Keratinocyte (primary cell): ENCODE measurements at regions not wholly inside any gene's neighbourhood (a gene's known extent, or its start where the extent isn't known, plus 50 kb on each side); places are given as distances from the start of the nearest gene placed in this dataset.

Experiments used
- DNase-seq: peaks from one replicate; pipeline ENCODE4 v3.0.0-alpha.2; 2011; ENCODE audit warnings: low read depth, missing footprints, low spot score
- FAIRE-seq: peaks from 2 replicates; lab custom pipeline; 2011; peaks lifted over from hg19 to GRCh38; lab: Jason Lieb, UNC
- H2AFZ ChIP-seq: 2 replicates; pipeline ENCODE4 v1.6.0; 2012; ENCODE audit warnings: low read length, control low read depth, inconsistent platforms; ENCODE audit not compliant: control insufficient read depth
- H3K27ac ChIP-seq: 2 replicates; pipeline ENCODE4 v1.5.1; 2011; ENCODE audit warnings: low read length; ENCODE audit not compliant: control insufficient read depth, insufficient read depth
- H3K27me3 ChIP-seq: 3 replicates; pipeline ENCODE4 v1.6.0; 2011; ENCODE audit warnings: low read length; ENCODE audit not compliant: control insufficient read depth, insufficient read depth; ENCODE audit errors: extremely low read depth
- H3K36me3 ChIP-seq, 2 experiments: 2 replicates in 1 of 2; 3 replicates in 1 of 2; pipeline ENCODE4 v1.5.1; 2011; ENCODE audit warnings: low read length in 2 of 2, mild to moderate bottlenecking in 1 of 2; ENCODE audit not compliant: control insufficient read depth in 2 of 2, insufficient read depth in 2 of 2; ENCODE audit errors: extremely low read depth in 1 of 2
- H3K4me1 ChIP-seq: 3 replicates; pipeline ENCODE4 v1.5.1; 2011; ENCODE audit warnings: low read length; ENCODE audit not compliant: control insufficient read depth, insufficient read depth; ENCODE audit errors: extremely low read depth
- H3K4me2 ChIP-seq: 3 replicates; pipeline ENCODE4 v1.6.0; 2011; ENCODE audit warnings: low read depth, low read length; ENCODE audit not compliant: control insufficient read depth, insufficient read depth; ENCODE audit errors: extremely low read depth
- H3K4me3 ChIP-seq, 3 experiments: fragments of 200-600 bp in 1 of 3; sonication (generic) in 1 of 3; 2 replicates in 2 of 3; 3 replicates in 1 of 3; pipeline ENCODE4 v1.5.1; 2011 to 2016; ENCODE audit warnings: low read length in 3 of 3, mild to moderate bottlenecking in 3 of 3, control low read depth in 2 of 3, inconsistent platforms in 1 of 3, low read depth in 1 of 3, mixed read lengths in 1 of 3, mixed run types in 1 of 3, moderate library complexity in 1 of 3; ENCODE audit not compliant: control insufficient read depth in 2 of 3, insufficient read depth in 2 of 3; ENCODE audit errors: extremely low read depth in 1 of 3
- H3K79me2 ChIP-seq: 2 replicates; pipeline ENCODE4 v1.6.0; 2012; ENCODE audit warnings: low read length; ENCODE audit not compliant: control insufficient read depth, insufficient read depth
- H3K9ac ChIP-seq: 3 replicates; pipeline ENCODE4 v1.6.0; 2011; ENCODE audit warnings: low read length; ENCODE audit not compliant: control insufficient read depth, insufficient read depth; ENCODE audit errors: extremely low read depth
- H3K9me1 ChIP-seq: 3 replicates; pipeline ENCODE4 v1.6.0; 2011; ENCODE audit warnings: low read length; ENCODE audit not compliant: control insufficient read depth, insufficient read depth; ENCODE audit errors: extremely low read depth
- H3K9me3 ChIP-seq: 2 replicates; pipeline ENCODE4 v1.5.1; 2012; ENCODE audit warnings: low read depth, low read length; ENCODE audit not compliant: control insufficient read depth
- H4K20me1 ChIP-seq: 3 replicates; pipeline ENCODE4 v1.6.0; 2011; ENCODE audit warnings: low read length; ENCODE audit not compliant: control insufficient read depth, insufficient read depth; ENCODE audit errors: extremely low read depth
- CTCF ChIP-seq, 3 experiments: IDR thresholded peaks in 1 of 3; conservative IDR thresholded peaks in 1 of 3; optimal IDR thresholded peaks in 1 of 3; 2 replicates in 2 of 3; 3 replicates in 1 of 3; pipeline versions ENCODE3 to v1.5.1; 2011; ENCODE audit warnings: low read length in 3 of 3, mild to moderate bottlenecking in 3 of 3, moderate library complexity in 2 of 3, control low read depth in 1 of 3, inconsistent platforms in 1 of 3; ENCODE audit not compliant: insufficient read depth in 2 of 3; ENCODE audit errors: extremely low read depth in 1 of 3
- EZH2 ChIP-seq: IDR thresholded peaks from one replicate; pipeline ENCODE4 v1.6.1; 2012; ENCODE audit warnings: inconsistent platforms, mild to moderate bottlenecking, low read length, moderate library complexity
- dilution Hi-C: fragments of 300-500 bp; cut with MboI; formaldehyde crosslinking; loops from one replicate; pipeline ENCODE4 v1.7.0; 2020; ENCODE audit warnings: low sequenced_read_pairs; ENCODE audit not compliant: extremely low pct_ligation_motif_present

- no peaks in the 10 kb centered on the region for H3K4me1 ChIP-seq
- no peaks in the 10 kb centered on the region for H4K20me1 ChIP-seq
- H3K4me2 ChIP-seq = no peak overlapping the region
- DNase-seq (no peak), FAIRE-seq (no peak)
- H3K27me3 ChIP-seq = no peaks in the 10 kb centered on the region
- no peak overlapping the region for H2AFZ ChIP-seq
- H3K27ac ChIP-seq = no peak overlapping the region
- no peaks in the 10 kb centered on the region for H3K9me1 ChIP-seq
- H3K79me2 ChIP-seq = no peaks in the 10 kb centered on the region
- no peak overlapping the region for H3K9ac ChIP-seq
- TF ChIP-seq CTCF (optimal IDR thresholded peaks at IDR 0.05 in 1 of 3, IDR thresholded peaks at IDR 0.05 in 1 of 3, conservative IDR thresholded peaks at IDR 0.05 in 1 of 3; ENCODE audit: extremely low read depth in 1 of 3, insufficient read depth in 2 of 3, low read length in 3 of 3) = no peak
- TF ChIP-seq EZH2 = no peak
- no peaks in the 10 kb centered on the region for H3K9me3 ChIP-seq
- dilution Hi-C loops = no loop called here
- H3K36me3 ChIP-seq = no peaks in the 10 kb centered on the region
- H3K4me3 ChIP-seq = no peak overlapping the region
These were observed 208.8 kb upstream of the SOX21 start for GRCh38 chr13:94921181-94921580.

- dilution Hi-C loops = no loop called here
- no peak for FAIRE-seq
- no peak for DNase-seq
These were observed 208.2 kb upstream of the SOX21 start for GRCh38 chr13:94920578-94920977.

More at GRCh38 chr13:94920578-94920977, 208.2 kb upstream of the SOX21 start:
- H3K9me3 ChIP-seq = no peaks in the 10 kb centered on the region
- no peak overlapping the region for H3K27ac ChIP-seq
- H3K4me2 ChIP-seq = no peak overlapping the region
- TF ChIP-seq CTCF (optimal IDR thresholded peaks at IDR 0.05 in 1 of 3, IDR thresholded peaks at IDR 0.05 in 1 of 3, conservative IDR thresholded peaks at IDR 0.05 in 1 of 3; ENCODE audit: extremely low read depth in 1 of 3, insufficient read depth in 2 of 3, low read length in 3 of 3) (no peak), EZH2 (no peak)
- H3K4me3 ChIP-seq = no peak overlapping the region
- H3K9me1 ChIP-seq = no peaks in the 10 kb centered on the region
- H3K9ac ChIP-seq = no peak overlapping the region
- no peaks in the 10 kb centered on the region for H4K20me1 ChIP-seq
- H3K36me3 ChIP-seq = no peaks in the 10 kb centered on the region
- H3K4me1 ChIP-seq = no peaks in the 10 kb centered on the region
- no peaks in the 10 kb centered on the region for H3K79me2 ChIP-seq
- H3K27me3 ChIP-seq = no peaks in the 10 kb centered on the region
- no peak overlapping the region for H2AFZ ChIP-seq
